Heart right ventricle (tissue), 16 donors: ENCODE measurements at regions not wholly inside any gene's neighbourhood (a gene's known extent, or its start where the extent isn't known, plus 50 kb on each side); places are given as distances from the start of the nearest gene placed in this dataset.

Experiments used
- ATAC-seq, 8 donors: fragments of 200-7000 bp; cut with Tn5 transposase; one replicate each; pipeline ENCODE4 v1.9.1; 2020; ENCODE audit warnings: mild to moderate bottlenecking in 8 of 8, moderate library complexity in 8 of 8, moderate number of reproducible peaks in 1 of 8
- DNase-seq, 2 donors: peaks; one replicate each; pipeline ENCODE4 v3.0.0-alpha.2; 2020
- H3K27ac ChIP-seq, 10 donors: fragments of 200-600 bp; sonication (generic) in 2 of 10; one replicate each; pipeline versions ENCODE4 v1.5.0 to v1.8.0; 2020 to 2022; ENCODE audit warnings: mild to moderate bottlenecking in 3 of 10
- H3K27me3 ChIP-seq, 7 donors: fragments of 200-600 bp; one replicate each; pipeline ENCODE4 v1.8.0; 2021 to 2022; ENCODE audit warnings: mild to moderate bottlenecking in 2 of 7
- H3K36me3 ChIP-seq, 9 donors: fragments of 200-600 bp; sonication (generic) in 1 of 9; one replicate each; pipeline versions ENCODE4 v1.5.0 to v1.8.0; 2020 to 2022; ENCODE audit warnings: mild to moderate bottlenecking in 2 of 9
- H3K4me1 ChIP-seq, 9 donors: fragments of 200-600 bp; sonication (generic) in 1 of 9; one replicate each; pipeline versions ENCODE4 v1.5.0 to v1.8.0; 2020 to 2022; ENCODE audit warnings: mild to moderate bottlenecking in 4 of 9
- H3K4me3 ChIP-seq, 10 donors: fragments of 200-600 bp; sonication (generic) in 2 of 10; one replicate each; pipeline versions ENCODE4 v1.5.0 to v1.8.0; 2020 to 2022; ENCODE audit warnings: mild to moderate bottlenecking in 7 of 10, moderate library complexity in 2 of 10
- H3K9me3 ChIP-seq, 11 donors: fragments of 200-600 bp in 10 of 11; sonication (generic) in 2 of 11; one replicate each; pipeline versions ENCODE4 v1.5.0 to v1.8.0; 2013 to 2022; ENCODE audit warnings: mild to moderate bottlenecking in 2 of 11, control low read depth in 1 of 11, moderate library complexity in 1 of 11
- CTCF ChIP-seq, 9 donors: fragments of 200-600 bp; sonication (generic) in 2 of 9; IDR thresholded peaks; one replicate each; pipeline versions ENCODE4 v1.5.0 to v1.8.0; 2021 to 2022; ENCODE audit warnings: antibody characterized with exemption in 9 of 9, mild to moderate bottlenecking in 5 of 9, moderate library complexity in 1 of 9
- WGBS, 2 donors: extraction: QIAGEN DNeasy Blood & Tissue Kit; methylation state at CpG; one replicate each; pipeline ENCODE4 v1.1.7; 2013; ENCODE audit warnings: inconsistent platforms in 1 of 2; 5-methylcytosine and 5-hydroxymethylcytosine counted together
- intact Hi-C, 10 donors: fragments of 100-400 bp; cut with DNase I; formaldehyde crosslinking; loops; one replicate each; pipeline versions ENCODE4 v1.11.1 to v1.14.2; 2022
- donor health status: Arrhythmogenic right ventricular cardiomyopathy.
- donor health status: ischemic (EF 13 %, LVEDD 7.1; RV severe dilation, severe dysfunction).
- donor health status: healthy with polysubstance abuse.
- donor health status: DM: no; HTN: yes; CAD: no.
- donor health status: DM: no; HTN: no; CAD: no.
- donor health status: ischemic (EF 25% LVEDD 6.9; RV normal size, moderate dysfunction).
- donor health status: ischemic (EF 25% LVEDD 5.7; RV mildly dilated, moderate dysfunction).
- donor health status: healthy.
- donor health status: DM: yes; HTN: yes; CAD: no.
- donor health status: Ischemic cardiomyopathy.
- donor health status: ischemic (EF 35%, LVEDD 5.7; RV mildly dilated, moderate dysfunction).
- donor health status: nonischemic (EF 11% LVEDD 7.7; RV severe dilation, severe dysfunction).
- donor health status: DM: yes; HTN: yes; CAD: no.
- donor health status: PGD.
- donor health status: ischemic (EF 29% LVEDD 5.4; RV normal size, mild dysfunction).
- donor health status: nonischemic (EF 23%, LVEDD 6.1; RV moderate dilation, normal function).

DNA sequence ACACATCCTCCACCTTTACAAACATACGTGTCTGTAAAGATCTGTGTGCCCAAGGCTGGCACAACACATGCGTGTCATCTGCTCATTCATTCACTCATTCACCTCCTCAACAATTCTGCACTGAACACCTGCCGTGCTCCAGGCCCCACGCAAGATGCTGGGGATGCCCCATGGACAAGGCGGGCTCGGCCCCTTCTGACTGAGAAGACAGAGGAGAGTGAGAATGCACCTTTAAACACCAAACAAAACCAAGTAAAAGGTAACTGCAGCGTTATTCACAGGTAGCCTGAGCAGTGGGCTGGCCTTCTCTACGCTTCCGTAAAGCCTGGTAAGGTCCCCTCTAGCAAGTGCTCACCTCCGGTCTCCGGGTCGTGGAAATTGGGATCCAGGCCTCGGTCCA lies 142.8 kb downstream of the SHANK2 start:
- Histone ChIP-seq H3K27ac (no peak overlapping the region), H3K9me3 (no peaks in the 10 kb centered on the region), H3K27me3 (peaks cover 0 to 83% (median 66%) of the 10 kb centered on the region in 7 donors), H3K4me1 (no peaks in the 10 kb centered on the region), H3K36me3 (no peaks in the 10 kb centered on the region), H3K4me3 (no peak overlapping the region)
- DNase-seq = no peak
- ATAC-seq = no peak
- WGBS, 2 donors = 92 to 96% methylated on average over 13 of the region's 13 CpGs
- intact Hi-C loops = no loop called here
- TF ChIP-seq CTCF (IDR thresholded peaks at IDR 0.05) = no peak

DNA sequence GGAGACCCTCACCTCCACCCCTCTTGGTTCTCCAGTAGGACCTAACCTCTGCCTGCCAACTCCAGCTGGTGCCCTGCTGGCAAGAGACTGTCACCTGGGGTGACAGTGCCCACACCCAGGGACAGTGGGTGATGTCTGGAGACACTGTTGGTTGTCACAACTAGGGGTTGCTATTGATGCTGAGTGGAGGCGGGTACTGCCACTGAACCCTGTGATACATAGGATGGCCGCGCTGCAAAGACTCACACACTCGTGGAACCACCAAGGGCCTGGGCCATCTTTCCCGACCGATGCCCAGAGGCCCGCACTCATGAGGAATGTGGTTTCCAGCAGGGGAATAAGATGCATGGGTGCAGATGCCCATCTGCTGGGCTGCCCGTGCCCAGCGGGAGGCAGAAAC lies 143.2 kb downstream of the SHANK2 start:
- WGBS, 2 donors = 94 to 95% methylated on average over 9 of the region's 9 CpGs
- no peak for TF ChIP-seq CTCF (IDR thresholded peaks at IDR 0.05)
- Histone ChIP-seq H3K36me3 (no peaks in the 10 kb centered on the region), H3K4me3 (no peak overlapping the region), H3K27ac (no peak overlapping the region), H3K9me3 (no peaks in the 10 kb centered on the region), H3K4me1 (no peaks in the 10 kb centered on the region), H3K27me3 (peaks cover 0 to 82% (median 64%) of the 10 kb centered on the region in 7 donors)
- DNase-seq (no peak), ATAC-seq (no peak)
- intact Hi-C loops = no loop called here

DNA sequence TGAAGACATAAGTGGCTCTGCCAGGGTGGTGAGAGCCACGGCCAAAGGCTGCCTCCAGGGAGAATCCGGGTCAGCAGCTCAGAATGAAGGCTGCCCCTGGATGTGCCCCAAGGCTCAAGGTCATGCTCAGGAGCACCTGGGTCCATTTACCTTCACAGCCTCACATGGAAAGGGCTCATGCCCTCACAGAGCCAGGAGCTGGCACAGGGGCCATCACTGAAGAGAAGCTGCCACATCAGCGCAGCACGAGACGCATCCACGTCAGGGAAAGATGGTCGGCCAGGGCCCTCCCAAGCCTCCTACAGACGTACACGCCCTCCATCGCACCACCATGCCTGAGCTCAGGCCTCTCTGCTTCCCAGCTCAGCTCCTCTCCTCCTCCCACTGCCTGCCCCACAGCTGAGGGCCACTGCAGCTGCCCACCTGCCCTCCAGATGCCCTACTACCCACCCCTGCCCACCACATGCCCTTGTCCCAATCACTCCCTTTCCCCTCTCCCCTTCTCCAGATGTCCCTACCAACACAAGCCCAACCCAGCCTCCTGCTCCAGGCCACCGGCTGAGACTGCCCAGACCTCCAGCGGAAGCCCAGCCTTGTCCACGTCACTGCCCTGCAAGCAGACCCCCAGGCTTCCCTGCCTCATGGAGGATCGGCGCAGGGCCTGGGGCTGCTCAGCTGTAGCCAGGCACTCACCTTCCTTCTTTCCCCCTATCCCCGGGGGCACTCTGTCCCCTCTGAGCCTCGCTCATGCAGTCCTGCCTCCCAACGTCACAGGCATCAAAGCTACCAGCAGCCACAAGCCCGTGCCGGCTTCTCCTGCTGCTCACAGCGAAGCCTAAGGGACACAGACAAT lies 144.1 kb downstream of the SHANK2 start:
- no peak overlapping the region for H3K27ac ChIP-seq
- H3K9me3 ChIP-seq = no peaks in the 10 kb centered on the region
- DNase-seq = no peak
- peaks cover 0 to 77% (median 55%) of the 10 kb centered on the region in 7 donors for H3K27me3 ChIP-seq
- 67 to 73% methylated on average over 21 of the region's 21 CpGs for WGBS, 2 donors
- peak in 1 of 8 donors; percentile 38 for ATAC-seq
- no peaks in the 10 kb centered on the region for H3K4me1 ChIP-seq
- intact Hi-C loops = no loop called here
- no peaks in the 10 kb centered on the region for H3K36me3 ChIP-seq
- no peak for TF ChIP-seq CTCF (IDR thresholded peaks at IDR 0.05)
- no peak overlapping the region for H3K4me3 ChIP-seq

DNA sequence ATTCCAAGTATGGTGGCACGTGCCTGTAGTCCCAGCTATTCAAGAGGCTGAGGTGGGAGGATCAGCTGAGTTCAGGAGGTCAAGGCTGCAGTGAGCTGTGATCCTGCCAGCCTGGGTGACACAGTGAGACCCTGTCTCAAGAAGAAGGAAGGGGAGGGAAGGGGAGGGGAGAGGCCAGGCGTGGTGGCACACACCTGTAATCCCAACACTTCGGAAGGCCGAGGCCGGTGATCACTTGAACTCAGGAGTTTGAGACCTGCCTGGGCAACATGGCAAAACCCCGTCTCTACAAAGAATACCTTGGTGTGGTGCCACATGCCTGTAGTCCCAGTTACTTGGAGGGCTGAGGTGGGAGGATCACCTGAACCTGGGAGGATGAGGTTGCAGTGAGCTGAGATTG lies 145.7 kb downstream of the SHANK2 start:
- DNase-seq = no peak

More for the DNA sequence above, 145.7 kb downstream of the SHANK2 start:
- TF ChIP-seq CTCF (IDR thresholded peaks at IDR 0.05) = no peak
- intact Hi-C loops = no loop called here
- WGBS, 2 donors = 81 to 83% methylated on average over 6 of the region's 6 CpGs
- H3K36me3 ChIP-seq = no peaks in the 10 kb centered on the region
- no peak for ATAC-seq
- H3K4me1 ChIP-seq = no peaks in the 10 kb centered on the region
- no peak overlapping the region for H3K27ac ChIP-seq
- no peak overlapping the region for H3K4me3 ChIP-seq
- H3K9me3 ChIP-seq = no peaks in the 10 kb centered on the region
- H3K27me3 ChIP-seq = peaks cover 0 to 77% (median 45%) of the 10 kb centered on the region in 7 donors
